ENCODE measurements at regions not wholly inside any gene's neighbourhood (a gene's known extent, or its start where the extent isn't known, plus 50 kb on each side); places are given as distances from the start of the nearest gene placed in this dataset.

DNA sequence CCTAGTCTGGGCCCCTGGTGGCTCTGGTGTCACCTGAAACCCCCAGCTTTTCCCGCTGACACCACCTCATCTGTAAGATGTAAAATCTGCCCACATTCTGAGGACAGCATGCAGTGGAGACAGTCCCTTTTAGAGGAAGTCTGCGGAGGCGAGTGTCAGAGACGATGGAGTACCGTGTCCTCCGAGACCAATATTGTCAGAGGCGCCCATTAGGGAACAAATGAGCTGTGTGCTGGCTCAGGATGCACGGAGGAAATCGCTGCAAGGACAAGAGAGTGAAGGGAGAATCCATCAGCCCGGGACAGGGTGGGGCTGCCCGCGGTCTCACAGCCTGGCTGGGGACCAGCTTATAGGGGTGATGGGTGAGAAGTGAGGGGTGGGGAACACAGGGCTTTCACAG, 214.8 kb downstream of the MATN1 start:
- Histone ChIP-seq H3K4me2 (ENCODE audit: low read length) (no peak overlapping the region), H3K4me3 (replicated peaks in 1 of 2; ENCODE audit: low read depth in 1 of 2, low read length in 2 of 2) (no peak overlapping the region), H3K9ac (ENCODE audit: low read length) (no peak overlapping the region), H3K36me3 (ENCODE audit: control insufficient read depth in 1 of 2, insufficient read depth in 2 of 2, low read length in 2 of 2) (no peaks in the 10 kb centered on the region), H2AFZ (ENCODE audit: low read depth, low read length, poor library complexity, severe bottlenecking) (no peak overlapping the region), H3K27ac (ENCODE audit: low read depth, low read length) (no peak overlapping the region), H3K27me3 (ENCODE audit: insufficient read depth, low read length) (peaks cover 10% of the 10 kb centered on the region; the same call in 1 of the 2 replicates), H3K9me2 (ENCODE audit: insufficient read depth) (no peaks in the 10 kb centered on the region), H4K20me1 (ENCODE audit: insufficient read depth) (no peaks in the 10 kb centered on the region), H3K9me3 (ENCODE audit: control insufficient read depth in 1 of 2, insufficient read depth in 1 of 2, low read depth in 1 of 2, low read length in 2 of 2) (no peaks in the 10 kb centered on the region), H3K4me1 (ENCODE audit: control insufficient read depth in 1 of 2, insufficient read depth in 2 of 2, low read length in 2 of 2) (peaks cover 2 to 16% of the 10 kb centered on the region in 2 experiments; a peak in 2 of 4 replicates), H3K79me2 (ENCODE audit: insufficient read depth, low read length) (no peaks in the 10 kb centered on the region)
- ChIA-PET CTCF (no interaction called here), POLR2A (no interaction called here), RAD21 (ENCODE audit: low non-redundant PET in 1 of 2, low total read pairs in 2 of 2, uncharacterized antibody in 2 of 2, unreplicated experiment in 2 of 2) (no interaction called here)
- TF ChIP-seq SP1 (IDR thresholded peaks at IDR 0.05; ENCODE audit: low read depth) (no peak), ZFX (IDR thresholded peaks at IDR 0.05) (no peak), ELF1 (IDR thresholded peaks at IDR 0.05; ENCODE audit: borderline replicate concordance, low read depth) (no peak), POLR2A (IDR thresholded peaks at IDR 0.05; ENCODE audit: borderline replicate concordance, extremely low read depth, insufficient read depth, insufficient read length) (no peak), SIN3A (IDR thresholded peaks at IDR 0.05; ENCODE audit: low read depth) (no peak), EZH2phosphoT487 (IDR thresholded peaks at IDR 0.05; ENCODE audit: borderline replicate concordance) (no peak), SRF (IDR thresholded peaks at IDR 0.05; ENCODE audit: low read depth) (no peak), JUND (IDR thresholded peaks at IDR 0.05) (no peak), POLR2AphosphoS5 (IDR thresholded peaks at IDR 0.05; ENCODE audit: low read depth, low read length) (no peak), EGR1 (IDR thresholded peaks at IDR 0.05; ENCODE audit: low read depth) (no peak), FOSL1 (IDR thresholded peaks at IDR 0.05; ENCODE audit: low read depth) (no peak)
- TF ChIP-seq, protein P1, sequence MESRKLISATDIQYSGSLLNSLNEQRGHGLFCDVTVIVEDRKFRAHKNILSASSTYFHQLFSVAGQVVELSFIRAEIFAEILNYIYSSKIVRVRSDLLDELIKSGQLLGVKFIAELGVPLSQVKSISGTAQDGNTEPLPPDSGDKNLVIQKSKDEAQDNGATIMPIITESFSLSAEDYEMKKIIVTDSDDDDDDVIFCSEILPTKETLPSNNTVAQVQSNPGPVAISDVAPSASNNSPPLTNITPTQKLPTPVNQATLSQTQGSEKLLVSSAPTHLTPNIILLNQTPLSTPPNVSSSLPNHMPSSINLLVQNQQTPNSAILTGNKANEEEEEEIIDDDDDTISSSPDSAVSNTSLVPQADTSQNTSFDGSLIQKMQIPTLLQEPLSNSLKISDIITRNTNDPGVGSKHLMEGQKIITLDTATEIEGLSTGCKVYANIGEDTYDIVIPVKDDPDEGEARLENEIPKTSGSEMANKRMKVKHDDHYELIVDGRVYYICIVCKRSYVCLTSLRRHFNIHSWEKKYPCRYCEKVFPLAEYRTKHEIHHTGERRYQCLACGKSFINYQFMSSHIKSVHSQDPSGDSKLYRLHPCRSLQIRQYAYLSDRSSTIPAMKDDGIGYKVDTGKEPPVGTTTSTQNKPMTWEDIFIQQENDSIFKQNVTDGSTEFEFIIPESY (IDR thresholded peaks at IDR 0.05; ENCODE audit: extremely low read depth, insufficient replicate concordance, low read length): no peak
- TF ChIP-seq, protein P2, sequence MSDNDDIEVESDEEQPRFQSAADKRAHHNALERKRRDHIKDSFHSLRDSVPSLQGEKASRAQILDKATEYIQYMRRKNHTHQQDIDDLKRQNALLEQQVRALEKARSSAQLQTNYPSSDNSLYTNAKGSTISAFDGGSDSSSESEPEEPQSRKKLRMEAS (IDR thresholded peaks at IDR 0.05): no peak
- TF ChIP-seq, protein P3, sequence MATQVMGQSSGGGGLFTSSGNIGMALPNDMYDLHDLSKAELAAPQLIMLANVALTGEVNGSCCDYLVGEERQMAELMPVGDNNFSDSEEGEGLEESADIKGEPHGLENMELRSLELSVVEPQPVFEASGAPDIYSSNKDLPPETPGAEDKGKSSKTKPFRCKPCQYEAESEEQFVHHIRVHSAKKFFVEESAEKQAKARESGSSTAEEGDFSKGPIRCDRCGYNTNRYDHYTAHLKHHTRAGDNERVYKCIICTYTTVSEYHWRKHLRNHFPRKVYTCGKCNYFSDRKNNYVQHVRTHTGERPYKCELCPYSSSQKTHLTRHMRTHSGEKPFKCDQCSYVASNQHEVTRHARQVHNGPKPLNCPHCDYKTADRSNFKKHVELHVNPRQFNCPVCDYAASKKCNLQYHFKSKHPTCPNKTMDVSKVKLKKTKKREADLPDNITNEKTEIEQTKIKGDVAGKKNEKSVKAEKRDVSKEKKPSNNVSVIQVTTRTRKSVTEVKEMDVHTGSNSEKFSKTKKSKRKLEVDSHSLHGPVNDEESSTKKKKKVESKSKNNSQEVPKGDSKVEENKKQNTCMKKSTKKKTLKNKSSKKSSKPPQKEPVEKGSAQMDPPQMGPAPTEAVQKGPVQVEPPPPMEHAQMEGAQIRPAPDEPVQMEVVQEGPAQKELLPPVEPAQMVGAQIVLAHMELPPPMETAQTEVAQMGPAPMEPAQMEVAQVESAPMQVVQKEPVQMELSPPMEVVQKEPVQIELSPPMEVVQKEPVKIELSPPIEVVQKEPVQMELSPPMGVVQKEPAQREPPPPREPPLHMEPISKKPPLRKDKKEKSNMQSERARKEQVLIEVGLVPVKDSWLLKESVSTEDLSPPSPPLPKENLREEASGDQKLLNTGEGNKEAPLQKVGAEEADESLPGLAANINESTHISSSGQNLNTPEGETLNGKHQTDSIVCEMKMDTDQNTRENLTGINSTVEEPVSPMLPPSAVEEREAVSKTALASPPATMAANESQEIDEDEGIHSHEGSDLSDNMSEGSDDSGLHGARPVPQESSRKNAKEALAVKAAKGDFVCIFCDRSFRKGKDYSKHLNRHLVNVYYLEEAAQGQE (IDR thresholded peaks at IDR 0.05; ENCODE audit: low read depth): no peak
- TF ChIP-seq, protein P4, sequence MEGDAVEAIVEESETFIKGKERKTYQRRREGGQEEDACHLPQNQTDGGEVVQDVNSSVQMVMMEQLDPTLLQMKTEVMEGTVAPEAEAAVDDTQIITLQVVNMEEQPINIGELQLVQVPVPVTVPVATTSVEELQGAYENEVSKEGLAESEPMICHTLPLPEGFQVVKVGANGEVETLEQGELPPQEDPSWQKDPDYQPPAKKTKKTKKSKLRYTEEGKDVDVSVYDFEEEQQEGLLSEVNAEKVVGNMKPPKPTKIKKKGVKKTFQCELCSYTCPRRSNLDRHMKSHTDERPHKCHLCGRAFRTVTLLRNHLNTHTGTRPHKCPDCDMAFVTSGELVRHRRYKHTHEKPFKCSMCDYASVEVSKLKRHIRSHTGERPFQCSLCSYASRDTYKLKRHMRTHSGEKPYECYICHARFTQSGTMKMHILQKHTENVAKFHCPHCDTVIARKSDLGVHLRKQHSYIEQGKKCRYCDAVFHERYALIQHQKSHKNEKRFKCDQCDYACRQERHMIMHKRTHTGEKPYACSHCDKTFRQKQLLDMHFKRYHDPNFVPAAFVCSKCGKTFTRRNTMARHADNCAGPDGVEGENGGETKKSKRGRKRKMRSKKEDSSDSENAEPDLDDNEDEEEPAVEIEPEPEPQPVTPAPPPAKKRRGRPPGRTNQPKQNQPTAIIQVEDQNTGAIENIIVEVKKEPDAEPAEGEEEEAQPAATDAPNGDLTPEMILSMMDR (IDR thresholded peaks at IDR 0.05 in 2 of 3, conservative IDR thresholded peaks at IDR 0.05 in 1 of 3; ENCODE audit: borderline replicate concordance in 1 of 3, insufficient read depth in 1 of 3, low read depth in 2 of 3, low read length in 2 of 3): no peak
- no TSS peak for BruUV-seq (replicated peaks)
- intact Hi-C loops (cut with micrococcal nuclease): no loop called here
- ATAC-seq (no peak), DNase-seq (ENCODE audit: low read depth, low spot score) (no peak)

Data from HCT116 (cell line).